ELR (cell line): ENCODE measurements at regions not wholly inside any gene's neighbourhood (a gene's known extent, or its start where the extent isn't known, plus 50 kb on each side); places are given as distances from the start of the nearest gene placed in this dataset.
"Not testable (repeated sequence)": the region's sequence is repeated elsewhere in the genome, so short reads cannot be mapped to it uniquely, and the experiment has no call there.

Experiments
- DNase-seq: peaks from one replicate; pipeline ENCODE4 v3.0.0-alpha.2; 2015; ENCODE audit warnings: low read depth

- DNase-seq = no peak
These were observed 381.4 kb upstream of the PODXL start for GRCh38 chr7:131937868-131938267.

DNA sequence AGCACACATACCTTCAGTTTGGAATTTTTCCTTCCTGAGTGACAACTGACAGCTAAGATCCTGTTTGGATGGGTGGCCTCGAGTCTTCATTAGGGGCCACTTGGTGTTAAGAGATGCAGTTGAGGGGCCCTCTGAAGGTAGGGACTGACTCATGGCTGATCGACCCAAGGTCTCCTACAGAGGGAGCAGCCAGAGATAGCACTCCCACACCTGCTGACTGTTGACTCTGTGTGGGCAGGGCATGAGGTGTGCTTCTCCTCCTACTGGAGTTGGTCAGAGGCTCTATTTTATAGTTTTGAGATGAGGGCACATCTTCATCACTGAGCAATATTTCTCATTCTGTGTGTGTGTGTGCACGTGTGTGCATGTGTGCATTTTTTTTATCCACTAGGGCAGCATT is 378.8 kb upstream of the PODXL start:
- DNase-seq = no peak

- no peak for DNase-seq
These were observed 378.0 kb upstream of the PODXL start for GRCh38 chr7:131934452-131934851.

- no peak for DNase-seq
These were observed 377.4 kb upstream of the PODXL start for GRCh38 chr7:131933751-131934289.

- not testable (repeated sequence) for DNase-seq
These were observed 376.8 kb upstream of the PODXL start for GRCh38 chr7:131933219-131933618.

- DNase-seq = peak; percentile 1
These were observed 375.8 kb upstream of the PODXL start for GRCh38 chr7:131932271-131932670.

GRCh38 chr7:131931370-131931769 is 374.9 kb upstream of the PODXL start:
- DNase-seq = peak; percentile 5

GRCh38 chr7:131929632-131930031 is 373.2 kb upstream of the PODXL start:
- no peak for DNase-seq

GRCh38 chr7:131927770-131928423 is 371.5 kb upstream of the PODXL start:
- no peak for DNase-seq

DNA sequence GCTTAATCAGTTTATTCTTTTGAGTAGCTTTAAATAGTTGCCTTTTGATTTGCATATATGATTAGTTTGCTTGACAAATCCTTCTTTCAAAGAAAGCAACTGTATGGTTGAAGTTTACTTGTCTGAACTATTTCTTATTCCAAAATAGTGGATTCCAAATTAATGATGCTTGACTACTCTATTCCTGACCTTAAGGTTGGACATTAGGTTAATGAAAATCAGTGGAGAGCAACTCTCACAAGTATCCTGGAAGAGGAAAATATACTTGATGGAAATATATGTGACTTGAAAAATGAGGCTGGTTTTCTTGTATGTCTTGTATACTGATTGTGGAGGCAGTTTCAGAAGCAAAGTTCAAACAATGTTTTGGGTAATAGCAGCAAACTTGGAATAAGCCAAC is 369.2 kb upstream of the PODXL start:
- DNase-seq = no peak

- DNase-seq = no peak
These were observed 368.4 kb upstream of the PODXL start for GRCh38 chr7:131924857-131925256.

DNA sequence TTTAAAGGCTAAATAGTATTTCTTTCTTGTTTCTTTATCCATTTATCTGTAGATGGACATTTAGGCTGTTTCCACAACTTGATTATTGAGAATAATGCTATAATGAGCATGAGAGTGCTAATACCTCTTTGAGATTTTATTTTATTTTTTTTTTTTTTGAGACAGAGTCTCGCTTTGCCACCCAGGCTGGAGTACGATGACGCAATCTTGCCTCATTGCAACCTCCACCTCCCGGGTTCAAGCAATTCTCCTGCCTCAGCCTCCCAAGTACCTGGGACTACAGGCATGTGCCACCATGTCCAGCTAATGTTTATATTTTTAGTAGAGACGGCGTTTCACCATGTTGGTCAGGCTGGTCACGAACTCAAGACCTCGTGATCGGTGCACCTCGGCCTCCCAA is 366.5 kb upstream of the PODXL start:
- not testable (repeated sequence) for DNase-seq

DNA sequence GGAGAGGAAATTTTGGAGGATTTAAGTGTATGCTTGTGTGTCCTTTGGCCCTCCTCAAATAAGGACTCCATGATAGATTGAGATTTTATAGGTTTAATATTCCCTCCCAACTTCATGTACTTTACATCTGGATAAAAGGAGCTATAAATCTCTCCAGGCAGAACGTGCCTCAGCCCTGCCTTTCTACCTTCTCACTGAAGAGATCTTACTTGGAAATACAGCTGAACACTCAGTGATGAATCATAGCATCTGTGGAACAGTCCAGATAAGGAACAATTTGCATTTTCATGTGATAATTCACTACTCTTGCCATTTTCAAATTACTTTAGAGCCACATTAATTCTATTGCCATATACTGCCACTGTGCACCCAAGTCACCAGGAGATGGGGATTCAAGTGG is 364.6 kb upstream of the PODXL start:
- DNase-seq = peak; percentile 3

- no peak for DNase-seq
These were observed 363.7 kb upstream of the PODXL start for GRCh38 chr7:131919920-131920709.

DNA sequence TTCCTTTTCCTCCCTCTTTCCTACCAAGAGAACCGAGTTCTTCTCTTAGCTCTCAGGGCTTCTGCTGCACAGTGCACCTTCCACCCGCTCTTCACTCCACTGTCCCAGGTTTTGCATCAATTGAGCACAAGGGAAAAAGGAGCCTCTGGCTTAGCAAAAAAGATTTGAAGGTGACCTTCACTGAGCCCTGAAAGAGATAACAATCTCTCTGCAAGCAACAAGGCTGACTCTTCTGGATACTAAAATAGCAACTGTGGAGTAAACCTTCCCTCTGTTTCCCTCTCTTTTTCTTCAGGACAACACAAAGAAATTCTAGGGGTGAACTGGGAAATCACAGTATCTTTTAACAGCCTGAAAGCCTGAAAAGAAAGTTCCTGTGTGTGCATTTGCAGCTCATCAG is 354.7 kb upstream of the PODXL start:
- DNase-seq = no peak

DNA sequence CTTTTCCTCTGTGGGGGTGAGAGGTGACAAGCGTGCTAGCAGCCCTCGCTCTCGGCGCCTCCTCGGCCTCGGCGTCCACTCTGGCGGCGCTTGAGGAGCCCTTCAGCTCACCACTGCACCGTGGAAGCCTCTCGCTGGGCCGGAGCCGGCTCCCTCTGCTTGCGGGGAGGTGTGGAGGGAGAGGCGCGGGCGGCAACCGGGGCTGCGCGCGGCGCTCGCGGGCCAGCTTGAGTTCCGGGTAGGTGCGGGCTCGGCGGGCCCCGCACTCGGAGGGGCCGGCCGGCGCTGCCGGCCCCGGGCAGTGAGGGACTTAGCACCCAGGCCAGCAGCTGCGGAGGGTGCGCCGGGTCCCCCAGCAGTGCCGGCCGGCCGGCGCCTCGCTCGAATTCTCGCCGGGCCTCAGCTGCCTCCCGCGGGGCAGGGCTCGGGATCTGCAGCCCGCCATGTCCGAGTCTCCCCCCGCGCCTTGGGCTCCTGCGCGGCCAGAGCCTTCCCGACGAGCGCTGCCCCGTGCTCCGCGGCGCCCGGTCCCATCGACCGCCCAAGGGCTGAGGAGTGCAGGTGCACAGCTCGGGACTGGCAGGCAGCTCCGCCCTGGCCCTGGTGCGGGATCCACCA is 352.8 kb upstream of the PODXL start:
- DNase-seq = no peak

DNA sequence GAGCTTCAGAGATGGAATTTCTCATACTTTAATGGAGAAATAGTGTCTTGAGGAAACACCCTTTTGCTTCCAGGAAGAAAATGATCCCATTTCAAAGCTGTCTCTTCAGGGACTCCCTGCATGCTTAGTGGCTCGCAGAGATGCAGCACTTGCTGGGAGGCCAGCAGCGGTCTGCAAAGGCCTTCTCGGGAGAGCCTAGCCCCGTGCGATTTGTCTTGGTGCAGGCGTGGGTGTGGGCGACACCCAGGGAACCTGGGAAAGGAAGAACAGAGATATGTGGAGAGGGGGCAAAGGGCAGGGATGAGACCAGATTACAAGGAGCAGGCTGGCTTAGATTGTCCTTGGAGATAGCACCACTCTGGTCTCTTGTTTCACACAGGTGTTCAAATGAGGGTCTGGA is 352.3 kb upstream of the PODXL start:
- DNase-seq = no peak

GRCh38 chr7:131905471-131905973 is 349.1 kb upstream of the PODXL start:
- no peak for DNase-seq

GRCh38 chr7:131904760-131905327 is 348.4 kb upstream of the PODXL start:
- DNase-seq = no peak

DNA sequence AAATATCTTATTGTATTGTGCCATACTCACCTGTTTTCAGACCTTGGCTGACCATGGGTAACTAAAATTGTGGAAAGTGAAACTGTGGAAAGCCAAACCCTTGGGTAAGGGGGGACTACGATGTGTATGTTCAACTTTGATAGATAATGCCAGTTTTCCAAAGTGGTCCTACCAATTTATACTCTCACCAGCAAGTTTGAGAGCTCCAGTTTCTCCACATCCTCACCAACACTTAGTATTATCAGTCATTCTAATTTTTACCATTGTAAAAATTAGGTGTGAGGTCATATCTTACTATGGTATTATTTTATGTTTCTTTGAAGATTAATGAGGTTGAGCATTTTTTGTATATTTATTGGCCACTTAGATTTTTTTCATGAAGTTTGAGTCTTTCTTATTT is 346.9 kb upstream of the PODXL start:
- DNase-seq = no peak

DNA sequence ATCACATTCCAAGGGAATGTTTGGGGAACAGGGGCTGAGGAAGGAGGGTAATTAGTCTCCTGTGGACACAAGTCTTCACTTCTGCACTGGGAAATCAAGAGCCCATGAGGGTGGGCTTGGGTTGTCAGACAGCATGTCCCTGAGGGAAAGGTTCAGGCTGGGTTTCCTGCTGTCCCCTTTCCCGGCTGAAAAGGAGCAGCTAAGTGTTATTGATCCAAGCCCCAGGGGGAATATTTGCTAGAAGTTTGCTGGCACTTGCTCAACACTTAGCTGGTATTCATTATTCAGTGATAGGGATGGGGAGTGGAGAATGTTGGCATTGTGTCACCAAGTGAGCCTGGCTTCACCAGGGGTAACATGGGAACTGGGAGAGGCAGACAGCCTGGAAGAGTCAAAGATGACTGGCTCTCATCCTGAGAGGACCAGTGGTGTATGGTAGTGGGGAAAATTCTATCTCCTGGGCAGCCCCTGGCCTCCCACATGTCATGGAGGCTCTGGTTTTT is 344.4 kb upstream of the PODXL start:
- no peak for DNase-seq
